Right lobe of liver (tissue), 6 donors: ENCODE measurements at regions not wholly inside any gene's neighbourhood (a gene's known extent, or its start where the extent isn't known, plus 50 kb on each side); places are given as distances from the start of the nearest gene placed in this dataset.
A peak's percentile ranks its signal among the peaks of the same experiment; 100 is the strongest.
"Not testable (repeated sequence)": the region's sequence is repeated elsewhere in the genome, so short reads cannot be mapped to it uniquely, and the experiment has no call there.

Experiments used
- ATAC-seq, 4 donors: fragments of 200-7000 bp; cut with Tn5 transposase; one replicate each; pipeline ENCODE4 v1.9.1; 2020; ENCODE audit warnings: mild to moderate bottlenecking in 4 of 4, moderate library complexity in 4 of 4
- DNase-seq, 3 donors: peaks; one replicate each; pipeline ENCODE4 v3.0.0-alpha.2; 2020
- H3K27ac ChIP-seq, 3 donors: fragments of 200-600 bp; one replicate each; pipeline ENCODE4 v1.8.0; 2022
- H3K27me3 ChIP-seq, 2 donors: fragments of 200-600 bp; one replicate each; pipeline ENCODE4 v1.8.0; 2022
- H3K36me3 ChIP-seq, 4 donors: fragments of 200-600 bp; sonication (generic) in 1 of 4; one replicate each; pipeline versions ENCODE4 v1.5.1 to v1.8.0; 2017 to 2022; ENCODE audit warnings: control low read depth in 1 of 4
- H3K4me1 ChIP-seq, 4 donors: fragments of 200-600 bp; sonication (generic) in 1 of 4; one replicate each; pipeline versions ENCODE4 v1.5.1 to v1.8.0; 2017 to 2022; ENCODE audit warnings: control low read depth in 1 of 4
- H3K4me3 ChIP-seq, 3 donors: fragments of 200-600 bp; one replicate each; pipeline ENCODE4 v1.8.0; 2022
- H3K9me3 ChIP-seq, 4 donors: fragments of 200-600 bp; sonication (generic) in 1 of 4; one replicate each; pipeline versions ENCODE4 v1.5.1 to v1.8.0; 2017 to 2022; ENCODE audit warnings: control low read depth in 1 of 4
- WGBS: methylation state at CpG from one replicate; pipeline ENCODE4 v1.1.6; 2018; ENCODE audit warnings: low coverage, low lambda C conversion rate; ENCODE audit not compliant: insufficient coverage; ENCODE audit errors: missing lambda C conversion rate; 5-methylcytosine and 5-hydroxymethylcytosine counted together
- intact Hi-C, 2 donors: fragments of 100-400 bp; cut with DNase I; formaldehyde crosslinking; loops; one replicate each; pipeline versions ENCODE4 v1.11.2 to v1.14.1; 2022
- donor health status: DM: no; HTN: yes; CAD: no.
- donor health status: DM: no; HTN: no; CAD: no.
- donor health status: DM: no; HTN: no; CAD: no.
- donor health status: DM: no; HTN: yes; CAD: no.
- donor health status: DM: no; HTN: yes; CAD: no.

- H3K4me3 ChIP-seq, result peak overlapping the region; percentile 45 to 64 (median 55)
- peak overlapping the region in 1 of 3 donors; percentile 49 for H3K27ac ChIP-seq
- H3K9me3 ChIP-seq, DNase-seq, intact Hi-C loops, H3K27me3 ChIP-seq, H3K4me1 ChIP-seq, H3K36me3 ChIP-seq: not testable (repeated sequence)
- peak; percentile 98 to 99 (median 98) for ATAC-seq
- WGBS, result 1% methylated on average over 10 of the region's 70 CpGs
These were observed 50.9 kb upstream of the APOD start for GRCh38 chr3:195634426-195635261.
